Osteoblast (primary cell): ENCODE measurements at regions not wholly inside any gene's neighbourhood (a gene's known extent, or its start where the extent isn't known, plus 50 kb on each side); places are given as distances from the start of the nearest gene placed in this dataset.

Source experiments
- DNase-seq: peaks from one replicate; pipeline ENCODE4 v3.0.0; 2011; ENCODE audit warnings: low spot score, mixed read lengths; ENCODE audit not compliant: insufficient read length; ENCODE audit errors: missing footprints
- H2AFZ ChIP-seq: 2 replicates; pipeline ENCODE4 v1.6.0; 2011; ENCODE audit warnings: mild to moderate bottlenecking, low read length
- H3K27ac ChIP-seq: 2 replicates; pipeline ENCODE4 v1.5.1; 2011; ENCODE audit warnings: mild to moderate bottlenecking, low read depth, low read length, moderate library complexity
- H3K27me3 ChIP-seq: 2 replicates; pipeline ENCODE4 v1.6.0; 2012; ENCODE audit warnings: mild to moderate bottlenecking, control low read depth, inconsistent platforms, low read length, moderate library complexity; ENCODE audit not compliant: insufficient read depth
- H3K36me3 ChIP-seq: 2 replicates; pipeline ENCODE4 v1.5.1; 2011; ENCODE audit warnings: mild to moderate bottlenecking, low read length, control low read depth, moderate library complexity; ENCODE audit not compliant: insufficient read depth
- H3K4me1 ChIP-seq: 2 replicates; pipeline ENCODE4 v1.5.1; 2011; ENCODE audit warnings: mild to moderate bottlenecking, low read length, control low read depth, moderate library complexity; ENCODE audit not compliant: insufficient read depth
- H3K4me2 ChIP-seq: 2 replicates; pipeline ENCODE4 v1.6.0; 2011; ENCODE audit warnings: mild to moderate bottlenecking, low read length; ENCODE audit not compliant: insufficient read depth
- H3K4me3 ChIP-seq: fragments of 200-600 bp; sonication (generic); 3 replicates; pipeline ENCODE4 v1.5.1; 2012; ENCODE audit warnings: mild to moderate bottlenecking, low read length, inconsistent platforms; ENCODE audit not compliant: insufficient read depth
- H3K79me2 ChIP-seq: 2 replicates; pipeline ENCODE4 v1.6.0; 2012; ENCODE audit warnings: mild to moderate bottlenecking, low read length, control low read depth, inconsistent platforms; ENCODE audit not compliant: insufficient read depth
- H3K9me3 ChIP-seq: 2 replicates; pipeline ENCODE4 v1.5.1; 2011; ENCODE audit warnings: low read depth, low read length, control low read depth
- H4K20me1 ChIP-seq: 2 replicates; pipeline ENCODE4 v1.6.0; 2012; ENCODE audit warnings: mild to moderate bottlenecking, low read length, control low read depth; ENCODE audit not compliant: insufficient read depth
- TF ChIP-seq, protein P1 (sequence below): IDR thresholded peaks from 2 replicates; pipeline ENCODE4 v1.5.1; 2011; ENCODE audit warnings: mild to moderate bottlenecking, low read depth, low read length, moderate library complexity; ENCODE audit errors: extremely low read depth

GRCh38 chr17:74040291-74040690 is 163.2 kb upstream of the RPL38 start:
- no peak overlapping the region for H3K27ac ChIP-seq
- no peak overlapping the region for H2AFZ ChIP-seq
- no peaks in the 10 kb centered on the region for H3K9me3 ChIP-seq
- no peaks in the 10 kb centered on the region for H4K20me1 ChIP-seq
- H3K4me1 ChIP-seq, result peaks cover 6% of the 10 kb centered on the region
- TF ChIP-seq, protein P1, sequence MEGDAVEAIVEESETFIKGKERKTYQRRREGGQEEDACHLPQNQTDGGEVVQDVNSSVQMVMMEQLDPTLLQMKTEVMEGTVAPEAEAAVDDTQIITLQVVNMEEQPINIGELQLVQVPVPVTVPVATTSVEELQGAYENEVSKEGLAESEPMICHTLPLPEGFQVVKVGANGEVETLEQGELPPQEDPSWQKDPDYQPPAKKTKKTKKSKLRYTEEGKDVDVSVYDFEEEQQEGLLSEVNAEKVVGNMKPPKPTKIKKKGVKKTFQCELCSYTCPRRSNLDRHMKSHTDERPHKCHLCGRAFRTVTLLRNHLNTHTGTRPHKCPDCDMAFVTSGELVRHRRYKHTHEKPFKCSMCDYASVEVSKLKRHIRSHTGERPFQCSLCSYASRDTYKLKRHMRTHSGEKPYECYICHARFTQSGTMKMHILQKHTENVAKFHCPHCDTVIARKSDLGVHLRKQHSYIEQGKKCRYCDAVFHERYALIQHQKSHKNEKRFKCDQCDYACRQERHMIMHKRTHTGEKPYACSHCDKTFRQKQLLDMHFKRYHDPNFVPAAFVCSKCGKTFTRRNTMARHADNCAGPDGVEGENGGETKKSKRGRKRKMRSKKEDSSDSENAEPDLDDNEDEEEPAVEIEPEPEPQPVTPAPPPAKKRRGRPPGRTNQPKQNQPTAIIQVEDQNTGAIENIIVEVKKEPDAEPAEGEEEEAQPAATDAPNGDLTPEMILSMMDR, result no peak
- no peak for DNase-seq
- no peak overlapping the region for H3K4me3 ChIP-seq
- H3K79me2 ChIP-seq, result no peaks in the 10 kb centered on the region
- H3K4me2 ChIP-seq, result no peak overlapping the region
- H3K27me3 ChIP-seq, result no peaks in the 10 kb centered on the region
- no peaks in the 10 kb centered on the region for H3K36me3 ChIP-seq

GRCh38 chr17:74040729-74041128 is 162.7 kb upstream of the RPL38 start:
- TF ChIP-seq, protein P1, result no peak

GRCh38 chr17:74041869-74042640 is 161.4 kb upstream of the RPL38 start:
- no peak overlapping the region for H2AFZ ChIP-seq
- H4K20me1 ChIP-seq, result no peaks in the 10 kb centered on the region
- no peak overlapping the region for H3K4me2 ChIP-seq
- H3K79me2 ChIP-seq, result no peaks in the 10 kb centered on the region
- H3K4me3 ChIP-seq, result no peak overlapping the region
- TF ChIP-seq, protein P1, result no peak
- H3K9me3 ChIP-seq, result no peaks in the 10 kb centered on the region
- H3K36me3 ChIP-seq, result no peaks in the 10 kb centered on the region
- no peak overlapping the region for H3K27ac ChIP-seq
- H3K27me3 ChIP-seq, result no peaks in the 10 kb centered on the region
- DNase-seq, result no peak
- peaks cover 6% of the 10 kb centered on the region for H3K4me1 ChIP-seq

More at GRCh38 chr17:74040729-74041128, 162.7 kb upstream of the RPL38 start:
- H3K4me1 ChIP-seq, result peaks cover 6% of the 10 kb centered on the region
- DNase-seq, result no peak
- H3K4me3 ChIP-seq, result no peak overlapping the region
- H3K27ac ChIP-seq, result no peak overlapping the region
- no peaks in the 10 kb centered on the region for H3K27me3 ChIP-seq
- H2AFZ ChIP-seq, result no peak overlapping the region
- no peaks in the 10 kb centered on the region for H3K9me3 ChIP-seq
- H3K36me3 ChIP-seq, result no peaks in the 10 kb centered on the region
- no peak overlapping the region for H3K4me2 ChIP-seq
- no peaks in the 10 kb centered on the region for H4K20me1 ChIP-seq
- H3K79me2 ChIP-seq, result no peaks in the 10 kb centered on the region

GRCh38 chr17:74042744-74043486 is 160.6 kb upstream of the RPL38 start:
- Histone ChIP-seq H3K4me3 (no peak overlapping the region), H3K79me2 (no peaks in the 10 kb centered on the region), H3K27me3 (no peaks in the 10 kb centered on the region), H4K20me1 (no peaks in the 10 kb centered on the region), H3K36me3 (no peaks in the 10 kb centered on the region), H3K4me2 (no peak overlapping the region), H3K27ac (no peak overlapping the region), H3K9me3 (no peaks in the 10 kb centered on the region), H2AFZ (no peak overlapping the region), H3K4me1 (peaks cover 6% of the 10 kb centered on the region)
- TF ChIP-seq, protein P1, result no peak
- peak; percentile 97 for DNase-seq
